Bronchial epithelial cell (primary cell): ENCODE measurements at regions not wholly inside any gene's neighbourhood (a gene's known extent, or its start where the extent isn't known, plus 50 kb on each side); places are given as distances from the start of the nearest gene placed in this dataset.

Source experiments
- DNase-seq: peaks from one replicate; pipeline ENCODE4 v3.0.0-alpha.2; 2010; ENCODE audit warnings: low read depth
- FAIRE-seq: peaks from 2 replicates; lab custom pipeline; 2011; peaks lifted over from hg19 to GRCh38; lab: Jason Lieb, UNC
- H3K27me3 ChIP-seq: 2 replicates; pipeline ENCODE4 v1.5.1; 2011; ENCODE audit warnings: low read length; ENCODE audit not compliant: control insufficient read depth, insufficient read depth
- H3K36me3 ChIP-seq: 2 replicates; pipeline ENCODE4 v1.5.1; 2011; ENCODE audit warnings: low read length; ENCODE audit not compliant: control insufficient read depth, insufficient read depth
- H3K4me3 ChIP-seq: 2 replicates; pipeline ENCODE4 v1.5.1; 2011; ENCODE audit warnings: mild to moderate bottlenecking, low read depth, low read length, control low read depth
- TF ChIP-seq, protein P1 (sequence below): IDR thresholded peaks from 2 replicates; pipeline ENCODE4 v1.5.1; 2011; ENCODE audit warnings: mild to moderate bottlenecking, moderate library complexity, low read length, control low read depth, inconsistent platforms; ENCODE audit not compliant: insufficient read depth, severe bottlenecking

DNA sequence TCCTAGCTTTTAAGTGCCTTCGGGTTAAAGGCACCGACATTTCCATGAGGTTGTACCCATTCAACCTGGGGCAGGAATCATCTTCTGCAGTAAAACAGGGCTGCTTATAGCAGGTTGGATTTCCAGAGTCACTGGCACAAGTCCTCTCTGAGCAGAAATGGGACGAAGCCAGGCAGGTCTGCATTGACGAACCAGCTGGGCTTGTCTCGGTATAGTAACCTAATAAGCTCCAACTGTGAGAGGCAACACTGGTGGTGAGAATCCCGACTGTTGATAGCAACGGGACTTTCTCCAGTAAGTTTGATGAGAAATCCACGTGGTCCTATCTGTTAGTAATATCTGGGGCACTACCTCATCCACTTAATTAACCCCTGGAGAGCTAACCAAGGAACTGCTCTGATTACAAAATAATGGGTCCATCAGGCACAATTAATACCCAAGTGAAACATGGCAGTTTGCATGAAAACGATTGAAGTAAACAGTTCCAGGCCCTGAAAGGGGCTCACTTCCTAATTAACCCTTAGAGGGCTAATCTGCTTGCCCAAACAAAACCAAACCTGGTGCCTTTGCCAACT is 491.0 kb upstream of the C9orf72 start:
- FAIRE-seq (no peak), DNase-seq (no peak)
- Histone ChIP-seq H3K36me3 (no peaks in the 10 kb centered on the region), H3K4me3 (no peak overlapping the region), H3K27me3 (no peaks in the 10 kb centered on the region)
- TF ChIP-seq, protein P1, sequence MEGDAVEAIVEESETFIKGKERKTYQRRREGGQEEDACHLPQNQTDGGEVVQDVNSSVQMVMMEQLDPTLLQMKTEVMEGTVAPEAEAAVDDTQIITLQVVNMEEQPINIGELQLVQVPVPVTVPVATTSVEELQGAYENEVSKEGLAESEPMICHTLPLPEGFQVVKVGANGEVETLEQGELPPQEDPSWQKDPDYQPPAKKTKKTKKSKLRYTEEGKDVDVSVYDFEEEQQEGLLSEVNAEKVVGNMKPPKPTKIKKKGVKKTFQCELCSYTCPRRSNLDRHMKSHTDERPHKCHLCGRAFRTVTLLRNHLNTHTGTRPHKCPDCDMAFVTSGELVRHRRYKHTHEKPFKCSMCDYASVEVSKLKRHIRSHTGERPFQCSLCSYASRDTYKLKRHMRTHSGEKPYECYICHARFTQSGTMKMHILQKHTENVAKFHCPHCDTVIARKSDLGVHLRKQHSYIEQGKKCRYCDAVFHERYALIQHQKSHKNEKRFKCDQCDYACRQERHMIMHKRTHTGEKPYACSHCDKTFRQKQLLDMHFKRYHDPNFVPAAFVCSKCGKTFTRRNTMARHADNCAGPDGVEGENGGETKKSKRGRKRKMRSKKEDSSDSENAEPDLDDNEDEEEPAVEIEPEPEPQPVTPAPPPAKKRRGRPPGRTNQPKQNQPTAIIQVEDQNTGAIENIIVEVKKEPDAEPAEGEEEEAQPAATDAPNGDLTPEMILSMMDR: no peak

DNA sequence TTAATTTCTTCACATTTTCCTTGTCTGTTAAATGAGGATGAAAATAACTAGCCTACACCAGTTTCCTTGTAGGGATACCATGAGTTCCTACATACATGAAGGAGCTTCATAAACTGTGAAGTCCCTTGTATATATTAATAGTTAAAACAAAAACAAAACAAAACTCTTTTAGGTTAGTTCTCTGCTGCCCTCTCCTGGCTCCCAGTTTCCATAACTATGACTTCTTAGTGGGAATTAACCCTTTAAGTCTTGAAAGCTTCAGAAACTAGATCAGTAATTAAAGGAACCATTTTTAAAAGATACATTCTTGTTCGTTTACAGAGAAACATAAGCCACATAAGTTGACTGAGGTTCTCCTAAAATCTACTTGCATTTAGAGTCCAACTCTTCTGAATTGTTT is 500.0 kb upstream of the C9orf72 start:
- Histone ChIP-seq H3K27me3 (no peaks in the 10 kb centered on the region), H3K4me3 (no peak overlapping the region), H3K36me3 (no peaks in the 10 kb centered on the region)
- FAIRE-seq (no peak), DNase-seq (peak; percentile 56)
- TF ChIP-seq, protein P1: peak; percentile 53

- FAIRE-seq: no peak
- Histone ChIP-seq H3K27me3 (no peaks in the 10 kb centered on the region), H3K4me3 (no peak overlapping the region), H3K36me3 (no peaks in the 10 kb centered on the region)
- TF ChIP-seq, protein P1: no peak
- DNase-seq: no peak
Observed at GRCh38 chr9:28079677-28080076, 506.4 kb upstream of the C9orf72 start.

DNA sequence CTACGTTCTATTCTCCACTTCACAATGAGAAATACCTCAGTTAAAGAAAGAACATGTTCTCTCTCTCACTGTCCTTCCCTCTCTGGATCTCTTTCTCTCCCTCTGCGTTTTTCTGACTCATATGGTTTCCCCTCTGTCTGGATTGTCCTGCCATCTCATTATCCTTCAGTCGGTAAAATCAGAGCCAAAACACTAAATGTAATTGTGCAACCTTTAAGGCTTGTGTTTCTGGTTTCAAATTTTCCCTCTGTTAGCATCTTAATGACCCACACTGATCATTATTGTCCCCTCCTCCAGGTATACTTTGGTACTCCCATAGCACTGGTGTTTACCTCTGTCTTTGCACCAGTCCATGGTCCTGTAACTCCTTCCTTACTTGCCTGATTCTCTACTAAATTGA is 509.4 kb upstream of the C9orf72 start:
- H3K27me3 ChIP-seq: no peaks in the 10 kb centered on the region
- DNase-seq: no peak
- no peak overlapping the region for H3K4me3 ChIP-seq
- TF ChIP-seq, protein P1: no peak
- FAIRE-seq: no peak
- H3K36me3 ChIP-seq: no peaks in the 10 kb centered on the region

GRCh38 chr9:28086881-28087280 is 513.6 kb upstream of the C9orf72 start:
- FAIRE-seq (no peak), DNase-seq (peak; percentile 77)
- Histone ChIP-seq H3K4me3 (no peak overlapping the region), H3K36me3 (no peaks in the 10 kb centered on the region), H3K27me3 (no peaks in the 10 kb centered on the region)
- TF ChIP-seq, protein P1: no peak
